Activated T-helper 1 cell treated with anti-CD3 and anti-CD28 coated beads, Interleukin-12 subunit alpha, Interleukin-12 subunit beta, Interleukin-2, Interleukin-4 antibody, amounts not matched to agents 30 ng/mL and 10 ng/mL and 1 ng/mL, durations not matched to agents 14 hours and 24 hours and 36 hours (primary cell): ENCODE measurements at regions not wholly inside any gene's neighbourhood (a gene's known extent, or its start where the extent isn't known, plus 50 kb on each side); places are given as distances from the start of the nearest gene placed in this dataset.
"Not testable (repeated sequence)": the region's sequence is repeated elsewhere in the genome, so short reads cannot be mapped to it uniquely, and the experiment has no call there.

Experiments
- DNase-seq: peaks from one replicate; pipeline ENCODE4 v3.0.0; 2021; ENCODE audit warnings: low spot score
- H3K27ac Mint-ChIP-seq: one replicate; pipeline ENCODE4 v1.8.0; 2021; ENCODE audit warnings: mild to moderate bottlenecking, mixed read lengths
- H3K27me3 Mint-ChIP-seq: one replicate; pipeline ENCODE4 v1.8.0; 2022; ENCODE audit warnings: mild to moderate bottlenecking, moderate library complexity, mixed read lengths; ENCODE audit not compliant: insufficient read depth
- H3K36me3 Mint-ChIP-seq: one replicate; pipeline ENCODE4 v1.8.0; 2021; ENCODE audit warnings: low read depth, mixed read lengths
- H3K4me1 Mint-ChIP-seq: one replicate; pipeline ENCODE4 v1.8.0; 2021; ENCODE audit warnings: low read depth, mixed read lengths
- H3K4me3 Mint-ChIP-seq: one replicate; pipeline ENCODE4 v1.8.0; 2021; ENCODE audit warnings: mild to moderate bottlenecking, moderate library complexity, mixed read lengths
- H3K9me3 Mint-ChIP-seq: one replicate; pipeline ENCODE4 v1.8.0; 2021; ENCODE audit warnings: mixed read lengths
- intact Hi-C: fragments of 100-400 bp; cut with micrococcal nuclease; formaldehyde crosslinking; loops from one replicate; pipeline ENCODE4 v1.15.1; 2024

DNA sequence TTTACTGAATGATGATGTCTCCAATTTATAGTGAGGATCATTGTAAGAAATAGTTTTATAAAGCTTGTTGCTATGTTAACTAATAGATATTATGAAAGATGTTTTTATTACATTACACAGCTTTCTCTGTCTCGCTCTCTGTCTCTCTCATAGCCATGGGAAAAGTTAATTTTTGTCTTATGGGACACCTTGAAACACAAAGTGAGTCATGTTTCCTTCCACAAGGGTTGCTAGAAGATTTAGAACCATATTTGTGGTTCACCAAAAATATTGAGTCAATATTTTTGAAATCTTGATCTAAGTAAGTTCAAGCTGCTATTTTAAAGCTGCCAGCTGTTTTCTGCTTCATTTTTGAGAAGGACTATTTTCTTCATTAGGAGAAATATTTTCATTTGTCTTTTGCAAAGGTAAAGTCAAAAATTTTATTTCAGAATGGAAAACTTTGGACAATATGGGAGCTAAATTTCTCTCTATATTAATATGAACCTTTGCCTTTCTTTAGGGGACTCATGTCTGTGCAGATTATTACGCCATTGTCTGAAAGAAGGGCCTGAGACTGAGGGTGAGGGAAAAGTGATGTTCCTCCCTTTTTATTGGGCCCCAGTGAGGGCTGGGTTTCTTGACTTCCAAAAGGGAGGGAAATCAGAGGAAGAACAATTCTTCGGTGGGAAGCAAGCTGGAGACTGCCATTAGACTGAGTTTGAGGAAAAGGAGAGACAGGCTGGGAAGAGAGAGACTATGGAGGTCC, 87.9 kb upstream of the SLC24A2 start:
- no peak overlapping the region for H3K27ac Mint-ChIP-seq
- intact Hi-C loops: no loop called here
- no peaks in the 10 kb centered on the region for H3K9me3 Mint-ChIP-seq
- H3K4me1 Mint-ChIP-seq: no peaks in the 10 kb centered on the region
- H3K36me3 Mint-ChIP-seq: no peaks in the 10 kb centered on the region
- no peak for DNase-seq
- peaks cover 14% of the 10 kb centered on the region for H3K27me3 Mint-ChIP-seq
- no peak overlapping the region for H3K4me3 Mint-ChIP-seq

DNA sequence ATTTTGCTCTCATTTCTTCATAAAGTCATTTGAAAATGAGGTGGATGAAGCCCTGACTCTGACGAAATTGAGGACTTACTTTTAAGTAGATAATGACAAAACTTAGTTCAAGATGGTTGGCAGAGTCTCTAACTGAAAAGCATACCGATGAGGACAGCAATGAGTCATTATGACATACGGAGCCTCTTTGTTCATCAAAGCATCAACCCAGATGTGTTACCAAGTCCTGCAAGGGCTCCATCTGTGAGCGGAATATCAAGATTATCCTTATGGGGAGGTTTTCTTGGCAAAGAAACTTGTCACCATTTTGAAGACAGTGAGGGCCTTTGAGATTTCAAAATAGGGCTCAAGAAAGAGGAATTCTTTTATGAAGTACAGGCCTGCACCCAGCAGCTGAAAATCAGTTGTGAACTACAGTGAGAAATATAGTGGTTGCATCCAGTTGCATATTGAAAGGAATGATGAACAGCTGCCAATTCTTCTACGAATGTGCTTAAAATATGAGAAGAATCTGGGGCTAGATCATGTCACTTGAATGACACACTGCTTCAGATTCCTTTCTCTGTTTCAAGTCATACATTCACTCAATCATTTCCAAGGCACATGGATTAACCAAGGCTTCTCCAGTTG, 86.6 kb upstream of the SLC24A2 start:
- peaks cover 14% of the 10 kb centered on the region for H3K27me3 Mint-ChIP-seq
- H3K27ac Mint-ChIP-seq: no peak overlapping the region
- no peaks in the 10 kb centered on the region for H3K4me1 Mint-ChIP-seq
- no peak overlapping the region for H3K4me3 Mint-ChIP-seq
- intact Hi-C loops: no loop called here
- no peaks in the 10 kb centered on the region for H3K36me3 Mint-ChIP-seq
- H3K9me3 Mint-ChIP-seq: no peaks in the 10 kb centered on the region
- DNase-seq: no peak

DNA sequence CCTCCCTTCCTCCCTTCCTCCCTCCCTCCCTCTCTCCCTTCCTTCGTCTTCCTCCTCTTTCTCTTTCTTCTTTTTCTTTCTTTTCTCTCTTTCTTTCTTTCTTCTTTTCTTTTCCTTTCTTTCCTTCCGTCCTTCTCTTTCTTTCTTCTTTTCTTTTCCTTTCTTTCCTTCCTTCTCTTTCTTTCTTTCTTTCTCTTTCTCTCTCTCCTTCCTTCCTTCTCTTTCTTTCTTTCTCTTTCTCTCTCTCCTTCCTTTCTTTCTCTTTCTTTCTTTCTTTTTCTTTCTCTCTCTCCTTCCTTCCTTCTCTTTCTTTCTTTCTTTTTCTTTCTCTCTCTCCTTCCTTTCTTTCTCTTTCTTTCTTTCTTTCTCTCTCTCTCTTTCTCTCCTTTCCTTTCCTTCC, 84.4 kb upstream of the SLC24A2 start:
- H3K4me3 Mint-ChIP-seq, H3K27ac Mint-ChIP-seq, DNase-seq, H3K4me1 Mint-ChIP-seq, H3K9me3 Mint-ChIP-seq, H3K36me3 Mint-ChIP-seq, intact Hi-C loops: not testable (repeated sequence)
- peaks cover 11% of the 10 kb centered on the region for H3K27me3 Mint-ChIP-seq

DNA sequence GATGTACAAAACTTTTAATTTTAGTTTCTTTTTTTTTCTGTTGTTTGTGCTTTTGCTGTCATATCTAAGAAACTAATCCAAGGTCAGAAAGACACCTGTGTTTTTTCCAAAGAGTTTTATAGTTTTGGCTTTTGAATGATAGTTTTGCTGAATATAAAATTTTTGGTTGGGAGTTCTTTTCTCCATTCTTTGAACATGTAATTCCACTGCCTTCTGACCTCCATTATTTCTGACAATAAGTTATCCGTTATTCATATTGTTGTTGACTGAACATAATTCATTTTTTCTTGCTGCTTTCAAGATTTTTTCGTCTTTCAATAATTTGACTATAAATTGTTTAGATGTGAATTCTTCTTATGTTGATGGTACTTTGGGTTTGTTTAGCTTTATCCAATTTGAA, 82.2 kb upstream of the SLC24A2 start:
- Mint-ChIP-seq H3K36me3 (no peaks in the 10 kb centered on the region), H3K4me3 (no peak overlapping the region), H3K4me1 (no peaks in the 10 kb centered on the region), H3K27ac (no peak overlapping the region), H3K27me3 (peaks cover 5% of the 10 kb centered on the region), H3K9me3 (no peaks in the 10 kb centered on the region)
- intact Hi-C loops: no loop called here
- DNase-seq: no peak

DNA sequence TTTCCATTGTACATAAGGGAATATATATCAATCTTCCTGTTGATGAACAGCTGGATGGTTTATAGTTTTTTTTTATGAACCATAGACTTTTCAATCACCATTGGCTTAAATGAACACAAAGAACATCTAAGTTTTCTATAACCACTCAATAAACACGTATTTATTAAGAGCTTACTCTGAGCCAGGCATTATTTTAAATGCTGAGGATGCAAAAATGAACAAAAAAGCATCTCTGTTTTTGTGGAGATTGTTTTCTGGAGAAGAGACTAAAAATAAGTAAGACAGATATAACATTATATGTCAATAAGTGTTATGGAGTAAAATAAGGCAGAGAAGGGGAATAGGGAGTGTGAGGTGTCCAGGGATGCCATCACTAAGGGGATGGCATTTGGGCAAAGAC, 52.1 kb upstream of the SLC24A2 start:
- no peak for DNase-seq
- Mint-ChIP-seq H3K27me3 (no peaks in the 10 kb centered on the region), H3K4me1 (no peaks in the 10 kb centered on the region), H3K27ac (no peak overlapping the region), H3K36me3 (no peaks in the 10 kb centered on the region), H3K9me3 (no peaks in the 10 kb centered on the region), H3K4me3 (no peak overlapping the region)
- intact Hi-C loops: no loop called here
